22Rv1 (cell line): ENCODE measurements at regions not wholly inside any gene's neighbourhood (a gene's known extent, or its start where the extent isn't known, plus 50 kb on each side); places are given as distances from the start of the nearest gene placed in this dataset.

ENCODE experiments used
- CTCF ChIP-seq: fragments of 450-650 bp; IDR thresholded peaks from 2 replicates; pipeline ENCODE4 v1.5.1; 2017; ENCODE audit warnings: mild to moderate bottlenecking
- ZFX ChIP-seq: fragments of 450-650 bp; IDR thresholded peaks from 2 replicates; pipeline ENCODE4 v1.6.1; 2017; ENCODE audit warnings: antibody characterized with exemption, borderline replicate concordance

- TF ChIP-seq CTCF: no peak
- no peak for TF ChIP-seq ZFX
These were observed 113.5 kb downstream of the PLCE1 start for GRCh38 chr10:94107191-94107590.
